NCI-H128 (cell line): ENCODE measurements at regions not wholly inside any gene's neighbourhood (a gene's known extent, or its start where the extent isn't known, plus 50 kb on each side); places are given as distances from the start of the nearest gene placed in this dataset.
"Not testable (repeated sequence)": the region's sequence is repeated elsewhere in the genome, so short reads cannot be mapped to it uniquely, and the experiment has no call there.

ENCODE experiments used
- DNase-seq: peaks from one replicate; lab custom pipeline; 2025; ENCODE audit not compliant: unreplicated experiment; lab: John Stamatoyannopoulos, UW

GRCh38 chr16:79845033-79845733 is 244.6 kb upstream of the MAF start:
- no peak for DNase-seq

- no peak for DNase-seq
Observed at GRCh38 chr16:79844603-79845002, 244.1 kb upstream of the MAF start.

DNA sequence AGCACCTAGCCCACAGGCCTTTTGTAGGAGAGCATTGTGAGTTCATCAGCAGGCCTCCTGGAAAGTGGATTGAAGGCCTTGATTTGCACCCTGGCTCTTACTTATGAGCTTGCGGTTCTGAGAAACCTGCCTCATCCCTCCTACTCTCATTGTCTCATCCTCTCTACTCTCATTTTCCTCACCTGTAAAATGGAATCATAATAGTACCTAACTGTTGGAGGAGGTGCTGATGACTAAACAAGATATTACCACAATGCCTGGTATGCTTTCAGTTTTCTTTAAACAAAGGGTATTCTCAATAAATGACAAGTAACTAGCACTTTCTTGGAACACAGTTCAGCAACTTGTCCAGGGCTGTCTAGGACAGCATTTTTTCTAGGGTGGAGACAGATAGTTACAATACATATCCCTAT is 243.1 kb upstream of the MAF start:
- no peak for DNase-seq

- DNase-seq = no peak
Observed at GRCh38 chr16:79843145-79843544, 242.6 kb upstream of the MAF start.

DNA sequence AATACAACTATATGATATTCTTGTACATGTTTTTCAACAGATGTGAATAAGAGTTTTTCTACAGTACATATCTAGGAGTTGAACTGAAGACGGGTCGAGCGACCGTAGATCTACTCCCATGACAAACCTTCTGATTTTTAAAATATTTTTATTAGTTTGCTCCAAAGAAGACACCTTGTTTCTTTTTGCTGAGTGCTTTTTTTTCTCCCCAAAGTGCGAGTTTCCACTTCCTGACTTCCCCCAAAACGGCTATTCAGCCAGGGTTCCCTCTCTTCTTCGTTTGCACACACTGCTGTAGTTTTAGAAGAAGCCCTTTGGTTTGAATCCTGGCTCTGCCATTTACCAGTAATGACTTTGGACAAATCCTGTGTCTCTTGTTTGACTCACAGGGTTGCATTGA is 241.7 kb upstream of the MAF start:
- DNase-seq = no peak

DNA sequence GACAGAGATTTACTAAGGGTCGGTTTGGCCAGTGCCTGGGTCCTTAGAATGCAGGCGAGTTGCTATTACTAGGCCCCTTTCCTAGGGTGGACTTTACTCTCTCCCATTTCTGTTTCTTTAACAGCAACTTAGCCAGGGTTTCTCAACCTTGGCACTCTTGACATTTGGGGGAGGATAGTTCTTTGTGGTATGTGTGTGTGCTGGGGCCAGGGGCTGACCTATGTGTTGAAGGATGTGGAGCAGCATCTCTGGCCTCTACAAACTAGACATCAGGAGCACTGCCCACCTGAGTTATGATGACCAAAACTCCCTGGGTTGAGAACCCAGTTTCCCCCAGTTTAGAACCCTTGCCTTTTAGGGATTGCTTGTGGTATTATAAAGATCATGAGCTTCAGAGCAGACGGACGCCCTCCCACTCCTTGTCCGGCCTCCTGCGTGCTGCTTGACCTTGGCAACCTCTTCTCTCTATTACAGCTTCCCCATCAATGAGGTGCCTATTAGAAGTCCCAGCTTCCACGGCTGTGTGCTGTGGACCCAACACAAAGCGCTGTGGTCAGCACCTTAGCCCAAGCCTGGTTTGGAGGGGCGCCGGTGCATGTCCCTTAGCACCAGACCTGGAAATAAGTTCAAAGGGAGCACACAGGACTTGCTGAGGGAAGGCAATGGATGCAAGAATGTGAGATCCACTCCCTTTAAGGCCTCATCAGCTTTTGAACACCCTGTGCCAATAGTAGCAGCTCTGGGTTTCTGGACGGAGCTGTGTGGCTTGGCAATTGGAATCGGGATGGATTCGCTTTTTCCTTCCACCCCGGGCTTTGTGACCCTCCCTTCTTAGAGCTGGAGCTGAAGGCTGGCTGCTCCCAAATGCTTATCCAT is 239.2 kb upstream of the MAF start:
- no peak for DNase-seq

DNA sequence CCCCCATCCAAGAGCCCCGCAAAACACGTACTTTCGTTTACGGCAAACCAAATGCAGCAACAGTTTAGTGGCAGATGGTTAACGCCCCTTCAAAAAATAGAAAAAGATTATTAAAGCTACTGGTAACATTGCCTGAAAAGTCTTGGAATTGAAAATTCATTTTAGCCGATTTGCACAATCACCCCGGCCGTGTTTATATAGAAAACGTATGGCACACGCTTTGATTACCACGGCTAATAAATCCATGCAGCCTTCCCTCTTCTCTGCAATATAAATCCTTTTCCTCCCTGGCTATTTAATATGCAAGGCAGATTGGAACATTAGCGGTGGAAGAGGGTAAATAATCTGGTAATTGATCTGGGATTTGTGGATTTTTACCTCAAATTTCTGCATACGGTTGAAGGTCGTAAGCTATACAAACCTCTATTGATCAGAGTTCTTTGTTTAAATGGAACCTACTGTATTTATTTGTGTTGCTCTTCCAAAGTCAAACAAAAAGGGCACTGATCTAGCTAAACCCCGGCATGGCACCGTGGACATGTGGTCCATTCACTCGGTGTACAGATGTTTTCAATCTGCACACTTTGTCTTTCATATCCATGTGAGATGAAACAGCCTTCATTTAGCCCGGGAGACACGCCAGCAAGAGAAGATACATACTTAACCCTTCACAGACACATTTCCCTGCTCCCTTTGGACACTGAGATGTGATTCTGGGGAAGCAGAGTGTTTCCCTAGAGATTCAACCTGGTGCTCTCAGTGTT is 238.1 kb upstream of the MAF start:
- no peak for DNase-seq

GRCh38 chr16:79836144-79836543 is 235.6 kb upstream of the MAF start:
- no peak for DNase-seq

DNA sequence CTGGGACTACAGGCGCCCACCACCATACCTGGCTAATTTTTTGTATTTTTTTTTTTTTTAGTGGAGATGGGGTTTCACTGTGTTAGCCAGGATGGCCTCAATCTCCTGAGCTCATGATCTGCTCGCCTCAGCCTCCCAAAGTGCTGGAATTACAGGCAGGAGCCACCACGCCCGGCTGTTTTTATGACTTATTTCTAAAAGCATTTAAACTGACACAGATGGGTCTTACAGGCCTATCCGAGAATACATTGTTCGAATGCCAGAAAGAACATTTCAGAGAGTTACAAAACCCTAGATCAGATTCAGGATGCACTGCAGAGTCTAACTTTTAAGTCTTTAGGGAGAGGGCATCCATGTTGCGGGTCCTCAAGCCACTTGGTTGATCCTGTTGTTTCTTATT is 234.7 kb upstream of the MAF start:
- DNase-seq = no peak

DNA sequence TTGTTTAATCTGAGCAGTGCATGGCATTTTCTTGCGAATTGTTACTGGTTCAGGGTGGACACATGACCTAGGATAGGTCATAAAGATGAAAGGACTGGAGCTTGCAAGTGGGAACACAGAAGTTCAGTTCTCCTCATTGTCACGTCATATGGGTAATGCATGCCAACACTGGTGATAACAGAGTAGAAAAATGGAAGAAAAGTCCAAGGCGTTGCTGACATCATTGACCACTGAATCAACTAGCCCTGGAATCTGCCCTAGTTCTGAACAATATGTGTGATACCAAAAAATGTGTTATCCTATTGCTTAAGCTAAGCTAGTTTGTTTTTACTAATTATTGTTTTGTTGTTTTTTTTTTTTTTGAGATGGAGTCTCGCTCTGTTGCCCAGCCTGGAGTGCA is 234.2 kb upstream of the MAF start:
- DNase-seq = no peak

- DNase-seq = not testable (repeated sequence)
Observed at GRCh38 chr16:79834003-79834402, 233.5 kb upstream of the MAF start.

- DNase-seq = no peak
Observed at GRCh38 chr16:79833559-79833958, 233.0 kb upstream of the MAF start.

DNA sequence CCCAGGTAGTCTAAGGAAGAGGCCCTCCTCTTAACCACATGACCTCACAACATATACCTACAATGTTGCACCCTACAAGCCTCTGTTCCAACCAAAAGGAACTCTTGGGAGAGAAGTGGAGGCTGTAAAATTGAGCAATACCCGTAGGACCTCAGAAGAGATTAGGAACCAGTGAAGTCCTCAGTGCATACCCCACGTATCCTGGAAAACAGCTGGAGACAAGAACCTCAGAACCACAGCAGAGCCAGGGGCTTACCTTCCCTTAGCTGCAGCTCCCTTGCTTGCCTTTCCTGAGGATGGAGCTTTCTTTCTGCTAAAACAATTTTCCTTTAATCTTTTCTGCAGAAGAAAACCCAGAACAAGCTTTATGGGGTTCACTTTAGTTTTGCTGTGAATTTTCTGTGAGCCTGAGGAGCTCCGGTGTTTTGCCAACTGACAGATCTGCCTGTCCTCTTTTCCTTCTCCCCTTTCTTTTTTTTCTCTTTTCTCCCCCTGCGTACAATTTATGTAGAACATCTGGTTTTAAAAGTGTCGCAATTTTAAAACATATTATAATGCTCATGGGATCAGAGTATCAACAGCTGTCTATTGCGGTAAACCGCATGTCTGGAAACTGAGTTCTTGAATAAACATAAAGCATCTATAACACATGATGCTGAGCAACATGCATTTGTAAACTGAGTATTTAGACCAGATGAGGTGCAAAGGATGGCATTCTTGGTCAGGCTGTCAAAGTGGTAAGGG is 226.4 kb upstream of the MAF start:
- no peak for DNase-seq

DNA sequence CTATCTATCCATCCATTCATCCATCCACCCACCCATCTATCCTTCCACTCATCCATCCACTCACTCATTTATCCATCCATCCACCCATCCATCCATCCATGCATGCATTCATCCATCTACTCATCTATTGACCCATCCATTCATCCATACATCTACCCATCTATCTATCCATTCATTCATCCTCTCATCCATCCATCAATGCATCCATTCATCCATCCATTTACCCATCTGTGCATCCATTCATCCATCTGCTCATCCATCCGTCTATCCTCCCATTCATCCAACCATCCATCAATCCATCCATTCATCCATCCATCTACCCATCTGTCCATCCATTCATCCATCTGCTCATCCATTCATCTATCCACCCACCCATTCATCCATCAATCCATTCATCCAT is 224.5 kb upstream of the MAF start:
- DNase-seq = no peak

GRCh38 chr16:79823639-79824038 is 223.1 kb upstream of the MAF start:
- DNase-seq = no peak

DNA sequence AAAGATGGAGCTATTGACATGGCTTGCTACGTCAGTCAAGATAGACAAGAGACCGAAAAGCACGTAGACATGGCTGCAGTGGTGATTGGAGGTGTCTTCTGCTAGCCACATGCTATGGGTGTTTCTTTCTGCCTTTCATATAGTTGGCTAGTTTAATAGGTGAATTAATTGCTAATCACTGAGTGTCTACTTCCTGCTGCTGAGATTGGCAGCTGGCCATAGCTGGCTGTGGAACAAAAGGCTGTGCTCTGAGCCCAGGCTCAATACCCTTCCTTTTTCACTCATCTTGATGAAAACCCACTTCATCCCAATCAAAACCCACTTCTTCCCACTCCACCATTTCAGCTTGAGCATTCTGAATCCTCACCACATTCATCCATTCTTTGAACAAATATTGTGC is 221.4 kb upstream of the MAF start:
- DNase-seq = no peak

- DNase-seq = no peak
Observed at GRCh38 chr16:79816081-79816497, 215.6 kb upstream of the MAF start.

DNA sequence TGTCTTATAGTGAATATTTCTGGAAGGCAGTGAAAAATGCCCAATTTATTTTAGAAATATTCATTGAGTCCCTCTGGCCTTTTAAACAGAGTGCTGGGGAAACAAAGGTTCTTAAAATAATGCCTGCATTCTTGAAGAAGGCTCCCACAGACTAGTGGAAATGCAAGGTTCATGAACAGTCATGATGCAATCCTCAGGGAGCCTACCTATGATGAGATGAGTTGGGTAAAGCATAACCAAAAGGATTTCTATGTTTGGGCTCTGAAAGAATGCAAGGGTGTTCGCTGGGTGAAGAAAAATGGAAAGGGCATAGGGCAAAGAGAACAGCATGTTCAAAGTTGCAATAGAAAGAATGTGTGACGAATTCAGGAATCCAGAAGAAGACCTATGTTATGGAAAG is 214.5 kb upstream of the MAF start:
- no peak for DNase-seq

DNA sequence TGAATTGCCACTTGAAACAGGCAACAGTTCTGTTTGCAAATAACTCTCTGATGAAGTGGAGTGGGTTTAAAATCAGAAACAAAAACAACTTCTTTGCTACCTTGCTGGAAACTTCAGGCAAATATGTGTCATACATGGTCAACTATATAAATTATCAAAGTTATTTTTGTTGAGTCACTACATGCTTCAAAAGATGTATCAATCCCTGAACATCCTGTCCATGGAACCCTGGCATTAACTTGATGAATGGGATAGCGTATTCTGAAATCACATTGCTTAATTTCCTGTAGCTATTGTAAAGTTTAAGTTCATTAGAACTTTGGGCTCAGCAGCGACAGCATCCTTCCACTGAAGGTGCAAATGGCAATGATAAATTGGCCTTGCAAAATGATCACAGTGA is 213.6 kb upstream of the MAF start:
- DNase-seq = no peak

DNA sequence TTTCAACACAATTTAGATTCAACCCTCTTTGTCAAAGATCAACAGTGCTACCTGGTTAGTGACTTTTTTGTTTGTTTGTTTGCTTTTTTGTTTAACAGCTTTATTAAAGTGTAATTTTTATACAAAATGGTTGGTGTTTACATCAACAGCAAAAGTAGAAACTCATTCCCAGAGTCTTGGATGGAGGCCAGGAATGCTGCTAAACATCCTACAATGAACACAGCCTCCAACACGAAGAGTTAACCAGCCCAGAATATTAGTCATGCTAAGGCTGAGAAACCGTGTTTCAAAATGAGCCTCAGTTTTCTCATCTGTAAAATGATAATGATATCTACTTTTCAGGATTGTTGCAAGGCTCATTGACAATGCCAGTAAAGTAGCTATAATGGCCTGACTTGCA is 211.0 kb upstream of the MAF start:
- DNase-seq = no peak
